WERI-Rb-1 (cell line): ENCODE measurements at regions not wholly inside any gene's neighbourhood (a gene's known extent, or its start where the extent isn't known, plus 50 kb on each side); places are given as distances from the start of the nearest gene placed in this dataset.

Experiments
- DNase-seq: peaks from one replicate; pipeline ENCODE4 v3.0.0-alpha.2; 2020
- H3K27ac ChIP-seq: fragments of 250-450 bp; sonication (Bioruptor Pico); 2 replicates; pipeline ENCODE4 v1.5.1; 2020; ENCODE audit warnings: mild to moderate bottlenecking, moderate library complexity
- H3K27me3 ChIP-seq: fragments of 250-450 bp; sonication (Bioruptor Pico); 2 replicates; pipeline ENCODE4 v1.5.1; 2021; ENCODE audit warnings: mild to moderate bottlenecking, low read depth, moderate library complexity; ENCODE audit not compliant: insufficient read depth, severe bottlenecking
- H3K36me3 ChIP-seq: fragments of 250-450 bp; sonication (Bioruptor Pico); 2 replicates; pipeline ENCODE4 v1.5.1; 2020; ENCODE audit warnings: mild to moderate bottlenecking, moderate library complexity
- H3K4me3 ChIP-seq: 2 replicates; pipeline ENCODE4 v1.5.1; 2011; ENCODE audit warnings: low read depth, mild to moderate bottlenecking, control low read depth, low read length
- H3K9me3 ChIP-seq: fragments of 250-450 bp; sonication (Bioruptor Pico); 2 replicates; pipeline ENCODE4 v1.5.1; 2021; ENCODE audit warnings: mild to moderate bottlenecking, moderate library complexity; ENCODE audit not compliant: severe bottlenecking
- CTCF ChIP-seq: IDR thresholded peaks from 2 replicates; pipeline ENCODE4 v1.5.1; 2011; ENCODE audit warnings: low read depth, mild to moderate bottlenecking, control low read depth, inconsistent platforms, low read length

- Histone ChIP-seq H3K36me3 (no peaks in the 10 kb centered on the region), H3K4me3 (no peak overlapping the region), H3K9me3 (no peaks in the 10 kb centered on the region), H3K27me3 (no peaks in the 10 kb centered on the region), H3K27ac (no peak overlapping the region)
- DNase-seq: no peak
- no peak for TF ChIP-seq CTCF
Observed at GRCh38 chrX:69104756-69105434, 60.4 kb downstream of the PJA1 start.

- no peak overlapping the region for H3K27ac ChIP-seq
- TF ChIP-seq CTCF: no peak
- H3K27me3 ChIP-seq: no peaks in the 10 kb centered on the region
- no peaks in the 10 kb centered on the region for H3K36me3 ChIP-seq
- no peak for DNase-seq
- no peak overlapping the region for H3K4me3 ChIP-seq
- no peaks in the 10 kb centered on the region for H3K9me3 ChIP-seq
Observed at GRCh38 chrX:69103539-69103938, 61.7 kb downstream of the PJA1 start.

GRCh38 chrX:69102612-69103194, 62.5 kb downstream of the PJA1 start:
- no peak overlapping the region for H3K4me3 ChIP-seq
- no peak for TF ChIP-seq CTCF
- no peak for DNase-seq
- no peak overlapping the region for H3K27ac ChIP-seq
- no peaks in the 10 kb centered on the region for H3K27me3 ChIP-seq
- no peaks in the 10 kb centered on the region for H3K36me3 ChIP-seq
- H3K9me3 ChIP-seq: no peaks in the 10 kb centered on the region

GRCh38 chrX:69101683-69102251, 63.5 kb downstream of the PJA1 start:
- Histone ChIP-seq H3K27me3 (no peaks in the 10 kb centered on the region), H3K9me3 (no peaks in the 10 kb centered on the region), H3K4me3 (no peak overlapping the region), H3K27ac (no peak overlapping the region), H3K36me3 (no peaks in the 10 kb centered on the region)
- no peak for TF ChIP-seq CTCF
- no peak for DNase-seq

- no peak for DNase-seq
- no peak overlapping the region for H3K4me3 ChIP-seq
- no peaks in the 10 kb centered on the region for H3K27me3 ChIP-seq
- TF ChIP-seq CTCF: no peak
- H3K27ac ChIP-seq: no peak overlapping the region
- no peaks in the 10 kb centered on the region for H3K9me3 ChIP-seq
- no peaks in the 10 kb centered on the region for H3K36me3 ChIP-seq
Observed at GRCh38 chrX:69100478-69100877, 64.8 kb downstream of the PJA1 start.
